ENCODE measurements at regions not wholly inside any gene's neighbourhood (a gene's known extent, or its start where the extent isn't known, plus 50 kb on each side); places are given as distances from the start of the nearest gene placed in this dataset.
"Not testable (repeated sequence)": the region's sequence is repeated elsewhere in the genome, so short reads cannot be mapped to it uniquely, and the experiment has no call there.

GRCh38 chr10:10038348-10038747 lies 979.3 kb upstream of the CELF2 start:
- no peak for DNase-seq (ENCODE audit: low read depth)

DNA sequence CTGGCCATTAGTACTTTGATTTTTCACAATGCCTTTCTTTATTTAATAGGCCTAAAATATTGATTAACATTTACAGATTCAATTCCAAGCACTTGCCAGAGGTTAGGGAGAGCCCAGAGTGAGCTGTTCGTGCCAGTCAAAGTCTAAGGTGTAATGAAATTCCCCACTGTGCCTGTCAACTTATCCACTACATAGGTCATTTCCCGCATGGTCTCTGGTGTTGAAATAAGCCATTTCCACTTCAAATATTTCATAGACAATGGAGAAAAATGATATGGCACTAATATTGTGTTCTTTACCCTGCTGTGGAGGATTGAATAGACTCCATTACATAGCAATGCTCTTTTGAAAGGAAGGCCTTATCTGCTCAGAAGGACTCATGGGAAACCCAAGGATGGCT lies 978.1 kb upstream of the CELF2 start:
- DNase-seq (ENCODE audit: low read depth), result no peak

DNA sequence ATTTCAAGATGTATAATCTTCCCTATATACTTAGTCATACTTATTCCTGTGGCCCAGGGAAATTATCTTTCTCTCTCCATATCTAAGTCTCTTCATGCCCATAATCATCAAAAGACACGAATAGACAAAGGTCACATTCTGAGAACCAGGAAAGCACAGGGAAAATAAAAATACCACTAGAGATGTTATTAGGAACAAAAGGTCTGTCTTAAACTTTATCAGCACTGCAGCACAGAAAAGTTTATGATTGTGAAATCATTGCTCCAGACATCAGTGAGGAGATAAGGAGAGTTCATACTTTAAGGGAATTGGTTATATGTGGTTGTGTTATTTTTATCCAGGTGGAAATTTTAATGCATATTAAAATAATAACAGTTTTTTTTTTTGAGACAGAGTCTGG lies 974.6 kb upstream of the CELF2 start:
- DNase-seq (ENCODE audit: low read depth), result no peak

- DNase-seq (ENCODE audit: low read depth), result no peak
Observed at GRCh38 chr10:10044922-10045764, 972.5 kb upstream of the CELF2 start.

GRCh38 chr10:10045765-10046028 lies 972.0 kb upstream of the CELF2 start:
- no peak for DNase-seq (ENCODE audit: low read depth)

- DNase-seq (ENCODE audit: low read depth), result no peak
Observed at GRCh38 chr10:10047426-10047825, 970.2 kb upstream of the CELF2 start.

- DNase-seq (ENCODE audit: low read depth), result no peak
Observed at GRCh38 chr10:10053051-10053450, 964.6 kb upstream of the CELF2 start.

DNA sequence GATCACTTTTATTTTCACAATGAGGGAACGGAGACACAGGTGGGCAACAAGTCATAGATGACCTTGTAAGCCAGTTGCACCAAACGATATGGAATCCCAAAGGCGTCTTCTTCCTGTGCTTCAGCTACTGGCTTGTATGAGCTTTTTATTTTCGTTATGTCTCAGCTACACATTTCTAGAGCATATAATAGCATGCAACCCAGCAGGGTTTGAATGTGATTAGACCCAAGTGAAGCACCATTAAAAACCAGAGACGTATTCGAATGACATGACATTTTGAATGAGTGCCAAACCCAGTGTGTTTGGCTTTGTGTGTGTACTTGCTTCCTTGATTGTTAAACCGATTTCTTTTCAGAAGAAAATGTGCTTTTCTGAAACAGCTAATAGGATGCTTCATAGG lies 963.2 kb upstream of the CELF2 start:
- DNase-seq (ENCODE audit: low read depth), result no peak

GRCh38 chr10:10055656-10056442 lies 961.8 kb upstream of the CELF2 start:
- DNase-seq (ENCODE audit: low read depth), result no peak

- DNase-seq (ENCODE audit: low read depth), result no peak
Observed at GRCh38 chr10:10056961-10057360, 960.7 kb upstream of the CELF2 start.

DNA sequence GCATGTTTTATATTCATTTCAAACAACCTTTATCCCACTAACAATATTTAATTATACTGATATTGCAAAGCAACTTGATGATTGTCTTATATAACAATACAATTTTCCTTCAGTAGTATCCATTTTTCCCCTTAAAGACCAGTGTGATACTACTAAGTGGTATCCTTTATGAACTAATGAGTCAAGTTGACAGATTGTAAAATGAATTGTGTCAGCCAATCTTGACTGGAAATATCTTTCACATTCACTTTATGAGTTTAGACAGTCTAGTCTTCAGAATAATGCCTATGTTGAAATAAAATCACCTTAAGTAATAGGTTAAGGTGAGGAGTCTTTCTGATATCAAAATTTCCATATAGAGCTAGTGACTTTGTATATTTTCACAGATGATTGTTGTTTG lies 950.0 kb upstream of the CELF2 start:
- DNase-seq (ENCODE audit: low read depth), result no peak

GRCh38 chr10:10074847-10075246 lies 942.8 kb upstream of the CELF2 start:
- not testable (repeated sequence) for DNase-seq (ENCODE audit: low read depth)

GRCh38 chr10:10078446-10078845 lies 939.2 kb upstream of the CELF2 start:
- no peak for DNase-seq (ENCODE audit: low read depth)

DNA sequence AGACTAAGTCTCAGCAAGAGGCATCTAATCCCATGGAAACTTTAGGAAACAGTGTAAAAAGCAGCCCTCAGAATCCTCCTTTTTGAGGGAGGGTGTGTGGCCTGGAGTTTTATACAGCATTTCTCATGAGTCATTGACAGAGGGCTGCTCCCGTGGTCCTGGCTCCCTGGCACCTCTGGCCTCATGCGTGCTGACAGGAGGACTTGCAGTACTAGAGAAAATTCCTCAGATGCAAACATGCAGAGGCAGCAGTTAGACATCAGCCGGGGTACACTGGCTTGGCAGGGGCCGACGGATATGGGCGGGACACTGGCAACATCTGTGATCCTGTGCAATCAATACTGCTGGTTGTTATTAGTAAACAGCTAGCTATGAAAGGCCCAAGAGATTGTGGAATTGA lies 925.1 kb upstream of the CELF2 start:
- no peak for DNase-seq (ENCODE audit: low read depth)

DNA sequence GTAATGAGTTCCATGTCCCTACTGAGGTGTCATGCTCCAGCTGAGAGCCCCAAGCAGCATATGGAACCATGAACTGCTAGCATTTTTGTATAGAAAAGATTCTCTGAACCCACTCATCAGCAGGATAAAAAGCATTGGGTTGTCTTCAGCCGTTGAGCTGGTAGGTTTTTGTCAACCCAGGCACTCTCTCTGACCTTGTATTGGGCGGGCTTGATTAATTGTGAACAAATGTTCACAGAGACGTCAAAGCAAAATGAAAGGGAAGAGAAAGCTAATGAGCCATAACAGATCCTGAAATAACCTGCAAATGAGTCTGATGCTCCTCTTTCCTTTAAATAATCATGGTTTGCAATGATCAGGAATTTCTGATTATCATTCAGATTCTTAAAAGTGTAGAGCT lies 924.7 kb upstream of the CELF2 start:
- DNase-seq (ENCODE audit: low read depth), result no peak

GRCh38 chr10:10094691-10095090 lies 923.0 kb upstream of the CELF2 start:
- no peak for DNase-seq (ENCODE audit: low read depth)

DNA sequence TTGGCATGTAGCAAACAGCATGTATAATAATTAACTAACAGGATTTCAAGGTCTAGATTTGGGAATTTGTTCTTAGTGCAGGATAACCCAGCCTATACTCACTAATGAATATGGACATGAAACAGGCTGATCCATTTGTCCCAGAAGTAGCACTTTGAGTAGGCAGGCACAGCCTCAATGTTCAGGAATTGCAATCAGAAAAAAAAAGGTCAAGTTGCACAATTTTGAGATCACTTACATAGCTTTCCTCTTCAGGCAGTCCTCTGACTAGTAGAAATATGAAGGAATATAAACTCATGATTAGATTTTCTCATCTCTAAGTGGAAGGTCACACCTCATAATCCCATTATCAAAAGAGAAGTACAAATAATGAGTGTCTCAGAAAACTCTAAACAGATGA lies 921.4 kb upstream of the CELF2 start:
- no peak for DNase-seq (ENCODE audit: low read depth)

GRCh38 chr10:10096898-10097297 lies 920.8 kb upstream of the CELF2 start:
- no peak for DNase-seq (ENCODE audit: low read depth)

DNA sequence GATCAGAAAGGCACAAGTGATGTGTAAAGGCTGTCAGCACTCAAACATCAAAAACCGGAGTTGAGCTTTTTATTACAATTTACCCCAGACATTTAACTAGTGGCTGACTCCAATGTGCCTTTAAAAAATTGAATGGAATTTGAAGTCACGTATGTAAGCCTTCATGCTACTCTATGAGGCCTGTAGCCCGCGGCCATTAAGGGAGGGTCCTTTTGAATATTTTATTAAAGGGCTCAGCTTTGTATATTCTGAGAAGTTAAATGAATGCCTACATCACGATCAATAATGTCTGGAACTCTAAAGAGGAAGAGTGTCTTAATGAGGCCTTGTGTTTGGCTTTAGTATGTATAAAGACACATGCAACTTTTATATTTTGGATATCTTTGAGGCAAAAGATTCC lies 916.6 kb upstream of the CELF2 start:
- no peak for DNase-seq (ENCODE audit: low read depth)

DNA sequence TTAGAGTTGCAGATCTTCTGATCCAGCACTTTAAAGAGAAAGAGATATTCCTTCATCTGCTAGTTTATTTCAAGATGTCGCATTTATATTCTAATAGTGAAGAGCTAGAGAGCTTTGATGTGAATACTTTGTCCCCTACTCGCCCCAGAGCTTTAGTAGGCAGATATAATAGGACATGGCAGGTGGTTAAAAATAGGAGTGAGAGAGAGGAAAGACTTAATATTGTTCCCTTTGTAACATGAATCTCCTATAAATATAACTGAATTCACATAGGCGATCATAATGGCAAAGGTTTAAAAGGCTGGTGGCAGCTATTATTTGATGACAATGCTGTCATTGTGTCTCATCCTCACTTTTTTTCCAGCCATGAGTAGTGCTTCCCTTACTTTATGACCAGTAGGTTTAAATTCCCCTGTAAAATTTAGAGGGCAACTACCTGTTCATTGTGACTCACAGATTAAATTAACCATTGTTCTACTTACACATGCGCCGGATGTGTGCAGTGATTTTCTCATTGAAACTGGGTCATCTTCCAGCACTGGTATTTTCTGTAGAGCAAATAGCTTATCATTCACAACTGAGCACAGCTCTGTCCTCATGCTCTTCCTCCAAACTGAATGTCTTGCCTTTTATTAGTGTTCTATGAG lies 906.7 kb upstream of the CELF2 start:
- no peak for DNase-seq (ENCODE audit: low read depth)

- DNase-seq (ENCODE audit: low read depth), result no peak
Observed at GRCh38 chr10:10118131-10118530, 899.5 kb upstream of the CELF2 start.

GRCh38 chr10:10120671-10121070 lies 897.0 kb upstream of the CELF2 start:
- no peak for DNase-seq (ENCODE audit: low read depth)

DNA sequence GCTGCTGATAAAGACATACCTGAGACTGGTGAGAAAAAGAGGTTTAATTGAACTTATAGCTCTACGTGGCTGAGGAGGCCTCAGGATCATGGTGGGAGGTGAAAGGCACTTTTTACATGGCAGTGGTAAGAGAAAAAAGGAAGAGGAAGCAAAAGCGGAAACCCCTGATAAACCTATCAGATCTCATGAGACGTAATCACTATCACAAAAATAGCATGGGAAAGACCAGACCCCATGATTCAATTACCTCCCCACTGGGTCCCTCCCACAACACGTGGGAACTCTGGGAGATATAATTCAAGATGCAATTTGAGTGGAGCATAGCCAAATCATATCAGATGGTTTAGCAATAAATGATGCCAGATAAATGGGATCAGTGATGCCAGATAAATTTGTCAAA lies 892.0 kb upstream of the CELF2 start:
- no peak for DNase-seq (ENCODE audit: low read depth)
